GM23338 (cell line): ENCODE measurements at regions not wholly inside any gene's neighbourhood (a gene's known extent, or its start where the extent isn't known, plus 50 kb on each side); places are given as distances from the start of the nearest gene placed in this dataset.

ENCODE experiments used
- ATAC-seq: fragments of 200-7000 bp; cut with Tn5 transposase; 3 replicates; pipeline ENCODE4 v1.9.1; 2020
- DNase-seq: peaks from one replicate; pipeline ENCODE4 v3.0.0-alpha.2; 2015; ENCODE audit warnings: low spot score
- H2AFZ ChIP-seq: fragments of 200-600 bp; sonication (generic); 2 replicates; pipeline ENCODE4 v1.8.0; 2016; ENCODE audit warnings: antibody characterized with exemption, mild to moderate bottlenecking, moderate library complexity
- H3F3A ChIP-seq: fragments of 200-600 bp; sonication (generic); replicated peaks from 2 replicates; pipeline ENCODE4 v1.8.0; 2017; ENCODE audit warnings: antibody characterized with exemption, mixed run types, low read depth
- H3K27ac ChIP-seq: fragments of 200-600 bp; sonication (generic); 2 replicates; pipeline ENCODE4 v1.6.1; 2016; ENCODE audit warnings: low read depth
- H3K27me3 ChIP-seq: fragments of 200-600 bp; sonication (generic); 2 replicates; pipeline ENCODE4 v1.8.0; 2016; ENCODE audit warnings: mild to moderate bottlenecking, mixed run types, moderate library complexity; ENCODE audit not compliant: insufficient read depth
- H3K36me3 ChIP-seq: fragments of 200-600 bp; sonication (generic); 2 replicates; pipeline ENCODE4 v1.8.0; 2016; ENCODE audit warnings: mild to moderate bottlenecking; ENCODE audit not compliant: insufficient read depth
- H3K4me1 ChIP-seq: fragments of 200-600 bp; sonication (generic); 2 replicates; pipeline ENCODE4 v1.8.0; 2016; ENCODE audit warnings: mild to moderate bottlenecking, moderate library complexity; ENCODE audit not compliant: insufficient read depth
- H3K4me2 ChIP-seq: fragments of 200-600 bp; sonication (generic); 2 replicates; pipeline ENCODE4 v1.7.1; 2017; ENCODE audit warnings: mixed run types
- H3K4me3 ChIP-seq: fragments of 200-600 bp; sonication (generic); 2 replicates; pipeline ENCODE4 v1.6.1; 2016; ENCODE audit warnings: mixed run types
- H3K79me2 ChIP-seq: fragments of 200-600 bp; sonication (generic); replicated peaks from 2 replicates; pipeline ENCODE4 v1.8.0; 2017; ENCODE audit warnings: mild to moderate bottlenecking; ENCODE audit not compliant: insufficient read depth
- H3K9me2 ChIP-seq: fragments of 200-600 bp; sonication (generic); 2 replicates; pipeline ENCODE4 v1.8.0; 2017; ENCODE audit not compliant: insufficient read depth
- H4K20me1 ChIP-seq: fragments of 200-600 bp; sonication (generic); replicated peaks from 2 replicates; pipeline ENCODE4 v1.8.0; 2017; ENCODE audit warnings: mild to moderate bottlenecking; ENCODE audit not compliant: insufficient read depth
- H3K27ac Mint-ChIP-seq: 2 replicates; pipeline ENCODE4 v1.8.0; 2020; ENCODE audit warnings: inconsistent platforms, mild to moderate bottlenecking, moderate library complexity, mixed read lengths
- H3K27me3 Mint-ChIP-seq: 3 replicates; pipeline ENCODE4 v1.8.0; 2022; ENCODE audit warnings: low read depth, mild to moderate bottlenecking, moderate library complexity, mixed read lengths, inconsistent platforms; ENCODE audit not compliant: insufficient read depth, poor library complexity
- H3K36me3 Mint-ChIP-seq: 3 replicates; pipeline ENCODE4 v1.8.0; 2021; ENCODE audit warnings: low read depth, mild to moderate bottlenecking, inconsistent platforms, moderate library complexity, mixed read lengths
- H3K4me1 Mint-ChIP-seq: 3 replicates; pipeline ENCODE4 v1.8.0; 2020; ENCODE audit warnings: mild to moderate bottlenecking, inconsistent platforms, mixed read lengths
- H3K4me3 Mint-ChIP-seq: 3 replicates; pipeline ENCODE4 v1.8.0; 2021; ENCODE audit warnings: moderate library complexity, mild to moderate bottlenecking, inconsistent platforms, mixed read lengths
- H3K9me3 Mint-ChIP-seq: 3 replicates; pipeline ENCODE4 v1.8.0; 2020; ENCODE audit warnings: moderate library complexity, mild to moderate bottlenecking, inconsistent platforms, mixed read lengths
- CREB1 ChIP-seq: fragments of 250-450 bp; sonication (Bioruptor Pico); IDR thresholded peaks from 2 replicates; pipeline ENCODE4 v1.5.0; 2020; ENCODE audit warnings: low read depth, mild to moderate bottlenecking, moderate library complexity
- EZH2 ChIP-seq: fragments of 200-600 bp; sonication (generic); IDR thresholded peaks from one replicate; pipeline ENCODE4 v1.8.0; 2017; ENCODE audit warnings: antibody characterized with exemption, mild to moderate bottlenecking, low read depth; ENCODE audit not compliant: unreplicated experiment
- EZH2phosphoT487 ChIP-seq: fragments of 200-600 bp; sonication (generic); IDR thresholded peaks from one replicate; pipeline ENCODE4 v1.8.1; 2018; ENCODE audit warnings: antibody characterized with exemption; ENCODE audit not compliant: unreplicated experiment
- JUNB ChIP-seq: IDR thresholded peaks from one replicate; pipeline ENCODE4 v1.6.1; 2016; ENCODE audit warnings: antibody characterized with exemption; ENCODE audit not compliant: unreplicated experiment
- NANOG ChIP-seq: IDR thresholded peaks from 2 replicates; pipeline ENCODE4 v1.6.1; 2016; ENCODE audit warnings: antibody characterized with exemption, borderline replicate concordance
- POLR2AphosphoS5 ChIP-seq: IDR thresholded peaks from 2 replicates; pipeline ENCODE4 v1.6.1; 2016; ENCODE audit warnings: antibody characterized with exemption, low read depth
- STAT1 ChIP-seq: IDR thresholded peaks from one replicate; pipeline ENCODE4 v1.6.1; 2016; ENCODE audit warnings: antibody characterized with exemption; ENCODE audit not compliant: unreplicated experiment
- ZNF114 ChIP-seq: fragments of 250-450 bp; sonication (Bioruptor Pico); IDR thresholded peaks from 2 replicates; pipeline ENCODE4 v1.5.0; 2020; ENCODE audit warnings: mild to moderate bottlenecking, moderate library complexity
- ZNF331 ChIP-seq: fragments of 250-450 bp; sonication (Bioruptor Pico); IDR thresholded peaks from 2 replicates; pipeline ENCODE4 v1.5.0; 2020; ENCODE audit warnings: low read depth, mild to moderate bottlenecking, moderate library complexity
- TF ChIP-seq, protein P1 (sequence below): IDR thresholded peaks from 2 replicates; pipeline ENCODE4 v1.6.1; 2016; ENCODE audit warnings: antibody characterized with exemption
- TF ChIP-seq, protein P2 (sequence below), 2 experiments: fragments of 200-600 bp in 1 of 2; sonication (generic) in 1 of 2; conservative IDR thresholded peaks; 2 replicates each; pipeline versions ENCODE4 v1.5.1 to v1.6.1; 2016 to 2017; ENCODE audit warnings: antibody characterized with exemption in 2 of 2, low read depth in 2 of 2, mild to moderate bottlenecking in 2 of 2, moderate library complexity in 1 of 2
- TF ChIP-seq, protein P3 (sequence below): IDR thresholded peaks from one replicate; pipeline ENCODE4 v1.6.1; 2018; ENCODE audit warnings: antibody characterized with exemption; ENCODE audit not compliant: unreplicated experiment
- TF ChIP-seq, protein P4 (sequence below): fragments of 250-450 bp; sonication (Bioruptor Pico); IDR thresholded peaks from 2 replicates; pipeline ENCODE4 v1.5.0; 2020; ENCODE audit warnings: mild to moderate bottlenecking, moderate library complexity

DNA sequence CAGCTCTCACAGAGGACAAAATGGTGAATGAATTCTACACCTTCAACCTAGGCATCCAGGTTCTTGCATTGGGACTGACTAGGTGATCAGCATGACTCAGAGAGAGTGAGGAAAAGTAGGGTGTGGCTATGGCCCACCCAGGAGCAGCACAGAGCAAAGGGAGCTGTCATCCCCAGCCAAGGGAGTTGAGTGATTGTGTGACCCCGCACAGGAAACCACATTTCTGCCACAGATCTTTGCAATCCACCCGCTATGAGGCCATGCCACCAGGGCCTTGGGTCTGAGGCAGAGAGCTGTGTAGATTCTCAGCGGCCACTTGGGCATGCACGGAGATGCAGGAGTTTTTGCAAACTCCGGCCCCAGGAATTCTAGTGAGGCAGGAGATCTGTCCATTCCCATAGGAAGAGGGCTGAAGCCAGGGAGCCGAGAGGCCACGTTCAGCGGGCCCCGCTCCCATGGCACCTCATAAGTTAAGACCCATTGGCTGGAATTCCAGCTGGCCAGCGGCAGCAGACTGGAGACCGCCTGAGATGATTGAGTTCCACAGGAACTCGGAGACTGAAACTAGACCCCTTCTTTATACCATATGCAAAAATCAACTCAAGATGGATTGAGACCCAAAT, 75.9 kb downstream of the NAA11 start:
- Mint-ChIP-seq H3K27me3 (peaks cover 3% of the 10 kb centered on the region), H3K4me3 (no peak overlapping the region), H3K27ac (no peak overlapping the region), H3K4me1 (no peaks in the 10 kb centered on the region), H3K36me3 (peaks cover 12% of the 10 kb centered on the region; the same call in 2 of the 3 replicates), H3K9me3 (peaks cover 17% of the 10 kb centered on the region)
- H2AFZ ChIP-seq: no peak overlapping the region
- no peak overlapping the region for H3K4me3 ChIP-seq
- no peak overlapping the region for H3K4me2 ChIP-seq
- no peaks in the 10 kb centered on the region for H3K4me1 ChIP-seq
- no peaks in the 10 kb centered on the region for H3K79me2 ChIP-seq
- H4K20me1 ChIP-seq: no peaks in the 10 kb centered on the region
- H3K27me3 ChIP-seq: no peaks in the 10 kb centered on the region
- H3F3A ChIP-seq: no peaks in the 10 kb centered on the region
- H3K36me3 ChIP-seq: no peaks in the 10 kb centered on the region
- no peak for ATAC-seq
- no peak overlapping the region for H3K27ac ChIP-seq
- TF ChIP-seq STAT1 (no peak), ZNF114 (CRISPR knock-in tag) (no peak), CREB1 (CRISPR knock-in tag) (no peak), JUNB (no peak), ZNF331 (CRISPR knock-in tag) (no peak), POLR2AphosphoS5 (no peak), EZH2 (no peak), NANOG (no peak), EZH2phosphoT487 (no peak)
- TF ChIP-seq, protein P1, sequence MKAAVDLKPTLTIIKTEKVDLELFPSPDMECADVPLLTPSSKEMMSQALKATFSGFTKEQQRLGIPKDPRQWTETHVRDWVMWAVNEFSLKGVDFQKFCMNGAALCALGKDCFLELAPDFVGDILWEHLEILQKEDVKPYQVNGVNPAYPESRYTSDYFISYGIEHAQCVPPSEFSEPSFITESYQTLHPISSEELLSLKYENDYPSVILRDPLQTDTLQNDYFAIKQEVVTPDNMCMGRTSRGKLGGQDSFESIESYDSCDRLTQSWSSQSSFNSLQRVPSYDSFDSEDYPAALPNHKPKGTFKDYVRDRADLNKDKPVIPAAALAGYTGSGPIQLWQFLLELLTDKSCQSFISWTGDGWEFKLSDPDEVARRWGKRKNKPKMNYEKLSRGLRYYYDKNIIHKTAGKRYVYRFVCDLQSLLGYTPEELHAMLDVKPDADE: no peak
- TF ChIP-seq, protein P2, sequence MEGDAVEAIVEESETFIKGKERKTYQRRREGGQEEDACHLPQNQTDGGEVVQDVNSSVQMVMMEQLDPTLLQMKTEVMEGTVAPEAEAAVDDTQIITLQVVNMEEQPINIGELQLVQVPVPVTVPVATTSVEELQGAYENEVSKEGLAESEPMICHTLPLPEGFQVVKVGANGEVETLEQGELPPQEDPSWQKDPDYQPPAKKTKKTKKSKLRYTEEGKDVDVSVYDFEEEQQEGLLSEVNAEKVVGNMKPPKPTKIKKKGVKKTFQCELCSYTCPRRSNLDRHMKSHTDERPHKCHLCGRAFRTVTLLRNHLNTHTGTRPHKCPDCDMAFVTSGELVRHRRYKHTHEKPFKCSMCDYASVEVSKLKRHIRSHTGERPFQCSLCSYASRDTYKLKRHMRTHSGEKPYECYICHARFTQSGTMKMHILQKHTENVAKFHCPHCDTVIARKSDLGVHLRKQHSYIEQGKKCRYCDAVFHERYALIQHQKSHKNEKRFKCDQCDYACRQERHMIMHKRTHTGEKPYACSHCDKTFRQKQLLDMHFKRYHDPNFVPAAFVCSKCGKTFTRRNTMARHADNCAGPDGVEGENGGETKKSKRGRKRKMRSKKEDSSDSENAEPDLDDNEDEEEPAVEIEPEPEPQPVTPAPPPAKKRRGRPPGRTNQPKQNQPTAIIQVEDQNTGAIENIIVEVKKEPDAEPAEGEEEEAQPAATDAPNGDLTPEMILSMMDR (conservative IDR thresholded peaks at IDR 0.05; ENCODE audit: low read depth in 2 of 2): no peak
- TF ChIP-seq, protein P3, sequence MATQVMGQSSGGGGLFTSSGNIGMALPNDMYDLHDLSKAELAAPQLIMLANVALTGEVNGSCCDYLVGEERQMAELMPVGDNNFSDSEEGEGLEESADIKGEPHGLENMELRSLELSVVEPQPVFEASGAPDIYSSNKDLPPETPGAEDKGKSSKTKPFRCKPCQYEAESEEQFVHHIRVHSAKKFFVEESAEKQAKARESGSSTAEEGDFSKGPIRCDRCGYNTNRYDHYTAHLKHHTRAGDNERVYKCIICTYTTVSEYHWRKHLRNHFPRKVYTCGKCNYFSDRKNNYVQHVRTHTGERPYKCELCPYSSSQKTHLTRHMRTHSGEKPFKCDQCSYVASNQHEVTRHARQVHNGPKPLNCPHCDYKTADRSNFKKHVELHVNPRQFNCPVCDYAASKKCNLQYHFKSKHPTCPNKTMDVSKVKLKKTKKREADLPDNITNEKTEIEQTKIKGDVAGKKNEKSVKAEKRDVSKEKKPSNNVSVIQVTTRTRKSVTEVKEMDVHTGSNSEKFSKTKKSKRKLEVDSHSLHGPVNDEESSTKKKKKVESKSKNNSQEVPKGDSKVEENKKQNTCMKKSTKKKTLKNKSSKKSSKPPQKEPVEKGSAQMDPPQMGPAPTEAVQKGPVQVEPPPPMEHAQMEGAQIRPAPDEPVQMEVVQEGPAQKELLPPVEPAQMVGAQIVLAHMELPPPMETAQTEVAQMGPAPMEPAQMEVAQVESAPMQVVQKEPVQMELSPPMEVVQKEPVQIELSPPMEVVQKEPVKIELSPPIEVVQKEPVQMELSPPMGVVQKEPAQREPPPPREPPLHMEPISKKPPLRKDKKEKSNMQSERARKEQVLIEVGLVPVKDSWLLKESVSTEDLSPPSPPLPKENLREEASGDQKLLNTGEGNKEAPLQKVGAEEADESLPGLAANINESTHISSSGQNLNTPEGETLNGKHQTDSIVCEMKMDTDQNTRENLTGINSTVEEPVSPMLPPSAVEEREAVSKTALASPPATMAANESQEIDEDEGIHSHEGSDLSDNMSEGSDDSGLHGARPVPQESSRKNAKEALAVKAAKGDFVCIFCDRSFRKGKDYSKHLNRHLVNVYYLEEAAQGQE: no peak
- TF ChIP-seq, protein P4, sequence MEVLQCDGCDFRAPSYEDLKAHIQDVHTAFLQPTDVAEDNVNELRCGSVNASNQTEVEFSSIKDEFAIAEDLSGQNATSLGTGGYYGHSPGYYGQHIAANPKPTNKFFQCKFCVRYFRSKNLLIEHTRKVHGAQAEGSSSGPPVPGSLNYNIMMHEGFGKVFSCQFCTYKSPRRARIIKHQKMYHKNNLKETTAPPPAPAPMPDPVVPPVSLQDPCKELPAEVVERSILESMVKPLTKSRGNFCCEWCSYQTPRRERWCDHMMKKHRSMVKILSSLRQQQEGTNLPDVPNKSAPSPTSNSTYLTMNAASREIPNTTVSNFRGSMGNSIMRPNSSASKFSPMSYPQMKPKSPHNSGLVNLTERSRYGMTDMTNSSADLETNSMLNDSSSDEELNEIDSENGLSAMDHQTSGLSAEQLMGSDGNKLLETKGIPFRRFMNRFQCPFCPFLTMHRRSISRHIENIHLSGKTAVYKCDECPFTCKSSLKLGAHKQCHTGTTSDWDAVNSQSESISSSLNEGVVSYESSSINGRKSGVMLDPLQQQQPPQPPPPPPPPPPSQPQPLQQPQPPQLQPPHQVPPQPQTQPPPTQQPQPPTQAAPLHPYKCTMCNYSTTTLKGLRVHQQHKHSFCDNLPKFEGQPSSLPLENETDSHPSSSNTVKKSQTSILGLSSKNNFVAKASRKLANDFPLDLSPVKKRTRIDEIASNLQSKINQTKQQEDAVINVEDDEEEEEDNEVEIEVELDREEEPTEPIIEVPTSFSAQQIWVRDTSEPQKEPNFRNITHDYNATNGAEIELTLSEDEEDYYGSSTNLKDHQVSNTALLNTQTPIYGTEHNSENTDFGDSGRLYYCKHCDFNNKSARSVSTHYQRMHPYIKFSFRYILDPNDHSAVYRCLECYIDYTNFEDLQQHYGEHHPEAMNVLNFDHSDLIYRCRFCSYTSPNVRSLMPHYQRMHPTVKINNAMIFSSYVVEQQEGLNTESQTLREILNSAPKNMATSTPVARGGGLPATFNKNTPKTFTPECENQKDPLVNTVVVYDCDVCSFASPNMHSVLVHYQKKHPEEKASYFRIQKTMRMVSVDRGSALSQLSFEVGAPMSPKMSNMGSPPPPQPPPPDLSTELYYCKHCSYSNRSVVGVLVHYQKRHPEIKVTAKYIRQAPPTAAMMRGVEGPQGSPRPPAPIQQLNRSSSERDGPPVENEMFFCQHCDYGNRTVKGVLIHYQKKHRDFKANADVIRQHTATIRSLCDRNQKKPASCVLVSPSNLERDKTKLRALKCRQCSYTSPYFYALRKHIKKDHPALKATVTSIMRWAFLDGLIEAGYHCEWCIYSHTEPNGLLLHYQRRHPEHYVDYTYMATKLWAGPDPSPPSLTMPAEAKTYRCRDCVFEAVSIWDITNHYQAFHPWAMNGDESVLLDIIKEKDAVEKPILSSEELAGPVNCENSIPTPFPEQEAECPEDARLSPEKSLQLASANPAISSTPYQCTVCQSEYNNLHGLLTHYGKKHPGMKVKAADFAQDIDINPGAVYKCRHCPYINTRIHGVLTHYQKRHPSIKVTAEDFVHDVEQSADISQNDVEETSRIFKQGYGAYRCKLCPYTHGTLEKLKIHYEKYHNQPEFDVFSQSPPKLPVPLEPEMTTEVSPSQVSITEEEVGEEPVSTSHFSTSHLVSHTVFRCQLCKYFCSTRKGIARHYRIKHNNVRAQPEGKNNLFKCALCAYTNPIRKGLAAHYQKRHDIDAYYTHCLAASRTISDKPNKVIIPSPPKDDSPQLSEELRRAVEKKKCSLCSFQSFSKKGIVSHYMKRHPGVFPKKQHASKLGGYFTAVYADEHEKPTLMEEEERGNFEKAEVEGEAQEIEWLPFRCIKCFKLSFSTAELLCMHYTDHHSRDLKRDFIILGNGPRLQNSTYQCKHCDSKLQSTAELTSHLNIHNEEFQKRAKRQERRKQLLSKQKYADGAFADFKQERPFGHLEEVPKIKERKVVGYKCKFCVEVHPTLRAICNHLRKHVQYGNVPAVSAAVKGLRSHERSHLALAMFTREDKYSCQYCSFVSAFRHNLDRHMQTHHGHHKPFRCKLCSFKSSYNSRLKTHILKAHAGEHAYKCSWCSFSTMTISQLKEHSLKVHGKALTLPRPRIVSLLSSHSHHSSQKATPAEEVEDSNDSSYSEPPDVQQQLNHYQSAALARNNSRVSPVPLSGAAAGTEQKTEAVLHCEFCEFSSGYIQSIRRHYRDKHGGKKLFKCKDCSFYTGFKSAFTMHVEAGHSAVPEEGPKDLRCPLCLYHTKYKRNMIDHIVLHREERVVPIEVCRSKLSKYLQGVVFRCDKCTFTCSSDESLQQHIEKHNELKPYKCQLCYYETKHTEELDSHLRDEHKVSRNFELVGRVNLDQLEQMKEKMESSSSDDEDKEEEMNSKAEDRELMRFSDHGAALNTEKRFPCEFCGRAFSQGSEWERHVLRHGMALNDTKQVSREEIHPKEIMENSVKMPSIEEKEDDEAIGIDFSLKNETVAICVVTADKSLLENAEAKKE (CRISPR knock-in tag): no peak
- DNase-seq: no peak
- H3K9me2 ChIP-seq: peaks cover 6% of the 10 kb centered on the region; the same call in 1 of the 2 replicates
